PC-3 (cell line): ENCODE measurements at regions not wholly inside any gene's neighbourhood (a gene's known extent, or its start where the extent isn't known, plus 50 kb on each side); places are given as distances from the start of the nearest gene placed in this dataset.

Experiments used
- CTCF ChIP-seq: fragments of 300-600 bp; sonication (generic); conservative IDR thresholded peaks from 2 replicates; pipeline ENCODE4 v1.5.1; 2017; ENCODE audit warnings: antibody characterized with exemption, low read depth, mild to moderate bottlenecking, low read length
- EZH2 ChIP-seq: fragments of 300-600 bp; sonication (generic); IDR thresholded peaks from one replicate; pipeline ENCODE4 v1.6.1; 2017; ENCODE audit warnings: antibody characterized with exemption, mild to moderate bottlenecking, low read length; ENCODE audit not compliant: unreplicated experiment
- EZH2phosphoT487 ChIP-seq: fragments of 300-600 bp; sonication (generic); IDR thresholded peaks from 2 replicates; pipeline ENCODE4 v1.6.1; 2018; ENCODE audit warnings: mild to moderate bottlenecking, antibody characterized with exemption, low read length, borderline replicate concordance

DNA sequence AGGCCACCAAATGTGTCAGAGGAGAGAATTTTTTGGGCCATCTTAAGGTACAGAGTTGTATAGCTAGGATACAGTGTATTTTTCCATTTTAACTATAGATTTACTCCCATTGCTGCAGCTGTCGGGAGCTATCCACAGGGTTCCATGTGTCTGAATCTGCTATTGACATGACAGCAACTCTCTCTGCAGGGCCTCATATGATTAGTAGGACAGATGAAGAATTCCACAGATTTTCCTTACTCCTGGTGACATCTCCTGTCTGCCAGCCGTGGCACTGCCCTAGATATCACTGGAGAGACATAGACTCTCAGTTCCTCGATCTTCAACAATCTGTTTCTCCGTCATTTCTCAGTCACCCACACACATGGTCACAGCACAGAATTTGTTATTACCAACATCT, 86.5 kb downstream of the SPCS3 start:
- TF ChIP-seq CTCF (no peak), EZH2 (no peak), EZH2phosphoT487 (no peak)
